Inflammatory macrophage (primary cell): ENCODE measurements at regions not wholly inside any gene's neighbourhood (a gene's known extent, or its start where the extent isn't known, plus 50 kb on each side); places are given as distances from the start of the nearest gene placed in this dataset.
"Not testable (repeated sequence)": the region's sequence is repeated elsewhere in the genome, so short reads cannot be mapped to it uniquely, and the experiment has no call there.

ENCODE experiments used
- DNase-seq, 2 donors: peaks; one replicate each; pipeline ENCODE4 v3.0.0-alpha.2; 2020 to 2022

DNA sequence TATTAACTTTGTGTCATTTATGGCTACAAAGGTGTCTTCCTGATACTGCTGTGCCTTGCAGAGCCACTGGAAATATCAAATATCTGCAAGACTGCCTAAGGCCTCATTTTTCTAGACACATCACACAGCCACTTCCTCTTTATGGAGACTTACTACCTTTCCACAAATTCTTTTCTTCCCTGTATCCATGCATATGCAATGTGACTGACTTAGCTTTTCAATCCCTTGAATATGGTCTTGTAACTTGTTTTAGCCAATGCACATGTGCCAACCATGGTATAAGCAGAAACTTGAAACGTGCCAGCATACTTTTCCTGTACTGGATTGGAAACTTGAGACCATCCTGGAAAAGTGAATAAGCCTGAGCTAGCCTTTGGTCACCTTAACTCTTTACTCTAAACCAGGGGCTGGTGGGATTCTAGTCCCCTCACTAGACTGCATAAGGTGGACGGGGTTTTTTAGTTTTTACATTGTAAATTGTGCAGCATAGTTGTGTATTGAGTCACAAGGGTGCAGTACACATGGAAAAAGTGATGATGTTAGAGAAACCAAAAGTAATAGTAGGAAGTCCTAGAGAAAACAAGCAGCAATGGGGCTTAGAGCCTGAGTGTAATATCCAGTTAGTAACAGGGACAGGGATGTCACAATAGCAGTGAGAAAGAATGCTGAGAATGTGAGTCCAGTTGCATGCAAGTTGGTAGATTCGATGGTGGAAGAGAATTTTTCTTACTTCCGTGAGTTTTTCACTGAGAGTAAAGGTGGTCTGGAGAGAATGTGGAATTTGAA lies 879.5 kb downstream of the SORCS1 start:
- DNase-seq, result no peak

DNA sequence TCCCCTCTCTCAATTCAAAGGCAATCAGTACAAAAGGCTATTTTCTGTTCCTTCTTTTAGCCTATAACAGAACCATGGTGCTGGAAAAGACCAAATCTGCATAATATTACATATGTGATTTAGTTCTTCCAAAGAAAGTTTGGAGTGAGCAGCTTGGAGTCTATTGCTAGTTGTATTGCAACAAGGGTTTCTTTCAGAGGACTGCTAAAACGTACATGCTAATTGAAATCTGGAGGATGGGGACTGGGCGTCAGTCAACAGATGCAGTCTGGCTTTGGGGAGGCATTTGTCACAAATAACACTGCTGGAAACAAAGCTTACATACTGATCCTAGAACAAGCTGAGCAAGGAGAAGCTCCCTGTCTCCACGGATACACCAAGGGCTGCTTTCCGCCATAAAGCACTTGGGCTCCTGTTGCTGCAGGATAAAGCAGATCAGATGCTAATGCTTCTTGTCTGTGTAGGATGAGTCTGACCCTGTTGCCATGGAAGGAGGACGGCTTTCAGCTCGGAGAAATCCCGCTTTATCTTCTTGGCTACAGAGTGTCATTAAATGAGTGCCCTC lies 883.5 kb downstream of the SORCS1 start:
- no peak for DNase-seq

DNA sequence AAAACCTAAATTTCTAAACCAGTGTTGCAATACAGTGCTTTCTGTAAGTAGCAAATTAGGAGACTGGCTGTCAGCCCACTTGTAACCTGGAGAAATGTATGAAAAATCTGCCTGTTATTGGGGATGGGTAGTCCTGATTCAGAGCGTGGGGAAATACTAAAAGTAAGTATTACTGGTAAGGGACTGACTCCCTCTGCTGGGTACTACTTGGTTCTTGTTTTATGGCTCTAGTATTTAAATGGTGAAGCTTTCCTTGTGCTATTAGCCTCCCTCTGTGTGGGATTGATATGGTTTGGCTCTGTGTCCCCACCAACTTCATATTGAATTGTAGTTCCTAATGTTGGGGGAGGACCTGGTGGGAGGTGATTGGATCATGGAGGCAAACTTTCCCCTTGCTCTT lies 886.1 kb downstream of the SORCS1 start:
- DNase-seq, result no peak

DNA sequence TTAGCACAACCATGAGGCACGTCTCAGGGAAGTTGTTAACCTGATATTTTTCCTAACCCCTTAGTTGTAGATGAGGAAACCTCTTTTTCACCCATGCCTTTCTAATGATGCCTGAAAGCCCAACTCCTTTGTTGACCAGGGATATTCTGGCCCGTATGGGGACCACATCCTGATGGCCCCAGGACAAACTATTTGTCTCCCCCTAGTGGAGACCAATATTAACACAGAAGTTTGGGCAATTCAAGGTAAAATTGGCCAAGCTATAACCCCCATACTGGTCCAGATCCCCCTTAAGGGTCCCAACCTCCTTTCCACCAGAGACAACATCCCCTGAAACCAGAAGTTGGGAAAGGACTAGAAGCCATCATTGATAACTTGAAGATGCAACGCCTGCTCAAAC lies 893.3 kb downstream of the SORCS1 start:
- no peak for DNase-seq

DNA sequence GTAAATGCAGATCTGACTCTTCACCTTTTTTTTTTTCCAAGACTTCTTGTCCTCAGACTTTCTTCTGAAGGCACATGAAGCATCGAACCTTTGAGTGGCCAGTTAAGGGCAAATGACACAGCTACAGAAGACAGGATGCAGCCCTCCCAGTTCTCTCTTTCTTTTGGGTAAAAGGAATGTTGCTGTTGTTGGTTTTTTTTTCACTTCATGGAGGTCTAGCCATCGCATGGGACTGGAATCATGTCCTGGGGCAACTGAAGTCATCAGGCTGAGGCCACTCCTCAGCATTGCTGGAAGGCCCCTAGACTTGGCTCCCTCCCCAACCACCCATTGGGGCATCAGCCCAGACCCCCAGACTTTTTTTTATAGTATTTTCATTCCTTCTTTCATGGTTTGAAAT lies 896.5 kb downstream of the SORCS1 start:
- DNase-seq, result no peak

DNA sequence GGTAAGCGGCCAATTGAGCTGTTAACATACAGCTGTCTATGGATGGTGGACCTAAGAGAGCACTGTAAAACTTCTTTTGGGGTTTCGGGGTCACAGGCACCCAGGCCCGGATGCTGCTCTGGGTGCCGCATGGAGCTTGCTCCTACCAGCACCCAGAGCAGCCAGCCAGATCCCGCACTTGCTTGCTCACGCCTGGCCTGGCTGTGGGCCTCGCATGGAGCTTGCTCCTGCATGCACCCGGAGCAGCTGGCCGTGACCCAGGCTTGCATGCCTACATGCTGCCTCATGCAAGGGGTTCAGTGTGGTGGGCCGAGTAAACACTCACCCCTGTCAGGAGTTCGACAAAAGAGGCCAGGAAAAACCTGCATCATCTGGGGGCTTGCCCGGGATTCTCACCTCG lies 896.9 kb downstream of the SORCS1 start:
- no peak for DNase-seq

DNA sequence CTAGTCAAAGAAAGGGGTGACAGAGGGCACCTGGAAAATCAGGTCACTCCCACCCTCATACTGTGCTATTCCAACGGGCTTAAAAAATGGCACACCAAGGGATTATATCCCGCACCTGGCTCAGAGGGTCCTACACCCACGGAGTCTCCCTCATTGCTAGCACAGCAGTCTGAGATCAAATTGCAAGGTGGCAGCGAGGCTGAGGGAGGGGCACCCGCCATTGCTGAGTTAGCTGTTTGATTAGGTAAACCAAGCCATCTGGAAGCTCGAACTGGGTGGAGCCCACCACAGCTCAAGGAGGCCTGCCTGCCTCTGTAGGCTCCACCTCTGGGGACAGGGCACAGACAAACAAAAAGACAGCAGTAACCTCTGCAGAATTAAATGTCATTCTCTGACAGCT lies 907.1 kb downstream of the SORCS1 start:
- not testable (repeated sequence) for DNase-seq

DNA sequence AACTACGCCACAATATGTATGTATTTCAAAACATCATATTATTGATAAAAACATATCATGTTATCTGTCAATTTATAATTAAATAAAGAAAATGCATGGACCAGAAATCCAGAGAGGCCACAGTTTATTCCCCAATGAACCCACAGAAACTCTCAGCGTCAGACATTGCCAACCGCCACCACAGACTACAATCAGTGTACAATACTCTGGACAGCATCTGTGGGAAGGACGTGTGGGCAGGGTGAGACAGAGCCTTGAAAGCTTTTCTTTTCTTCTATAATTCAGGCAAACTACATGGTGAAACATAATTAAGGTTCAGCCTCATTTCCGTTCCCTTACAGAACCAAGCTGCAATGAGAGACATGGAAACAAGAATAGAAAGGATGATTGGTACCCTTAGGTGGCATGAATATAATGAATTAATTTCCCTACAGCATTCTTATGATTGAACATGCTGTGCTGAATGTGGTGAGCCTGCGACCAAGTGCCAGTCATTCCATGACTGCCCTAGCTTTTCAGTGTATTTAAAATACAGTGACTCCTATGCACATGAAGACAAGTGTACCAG lies 909.3 kb downstream of the SORCS1 start:
- DNase-seq, result no peak

DNA sequence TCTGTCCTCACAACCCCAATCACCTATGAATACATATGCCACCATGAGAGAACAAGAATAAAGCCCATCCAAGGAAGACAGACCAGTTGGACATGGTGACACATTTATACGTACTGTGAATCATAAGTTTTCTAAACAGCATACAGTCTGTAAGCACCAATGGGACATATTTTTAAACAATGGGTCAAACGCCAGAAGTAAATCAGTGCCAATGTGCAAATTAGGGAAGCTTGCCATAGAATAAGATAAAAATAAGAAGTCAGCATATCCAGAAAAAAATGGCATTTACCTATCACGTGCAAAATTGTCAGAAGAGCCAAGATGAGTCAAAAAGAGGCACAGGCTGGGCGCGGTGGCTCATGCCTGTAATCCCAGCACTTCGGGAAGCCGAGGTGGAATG lies 910.4 kb downstream of the SORCS1 start:
- DNase-seq, result no peak

DNA sequence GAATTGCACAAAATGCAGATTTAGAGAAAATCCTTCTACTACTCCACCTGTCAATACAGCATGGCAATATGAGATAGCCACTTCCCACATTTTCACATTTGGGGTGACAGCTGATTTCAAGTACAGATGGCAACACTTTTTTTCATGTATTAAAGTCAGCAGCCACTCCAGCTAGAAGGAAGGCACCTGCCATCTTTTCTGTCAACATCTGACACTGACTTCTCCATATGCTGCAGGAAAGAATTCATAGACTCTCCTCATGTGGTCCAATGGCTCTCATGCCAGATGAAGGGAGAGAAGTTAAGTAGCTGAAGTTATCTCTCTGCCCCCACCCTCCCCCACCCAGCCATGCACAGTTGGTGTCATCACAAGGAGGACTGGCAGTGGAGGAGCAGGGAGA lies 912.0 kb downstream of the SORCS1 start:
- no peak for DNase-seq

DNA sequence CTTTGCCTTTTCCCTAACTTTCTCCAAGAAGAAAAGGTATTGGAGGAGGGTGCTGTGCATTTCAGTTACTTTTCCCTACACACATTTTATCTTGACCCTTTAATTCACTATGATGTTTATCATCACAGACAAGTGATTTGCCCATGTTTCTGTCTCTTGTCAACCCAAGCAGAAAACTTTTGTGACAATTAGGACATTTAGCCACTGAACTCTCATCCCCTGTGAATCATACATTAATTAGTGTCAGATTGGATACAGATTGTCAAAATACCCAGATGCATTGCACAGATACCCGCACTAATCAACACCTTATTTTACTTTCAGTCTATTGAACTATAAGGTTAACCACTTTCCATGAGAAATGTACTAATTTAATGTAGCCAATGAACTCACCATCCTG lies 912.9 kb downstream of the SORCS1 start:
- DNase-seq, result no peak

DNA sequence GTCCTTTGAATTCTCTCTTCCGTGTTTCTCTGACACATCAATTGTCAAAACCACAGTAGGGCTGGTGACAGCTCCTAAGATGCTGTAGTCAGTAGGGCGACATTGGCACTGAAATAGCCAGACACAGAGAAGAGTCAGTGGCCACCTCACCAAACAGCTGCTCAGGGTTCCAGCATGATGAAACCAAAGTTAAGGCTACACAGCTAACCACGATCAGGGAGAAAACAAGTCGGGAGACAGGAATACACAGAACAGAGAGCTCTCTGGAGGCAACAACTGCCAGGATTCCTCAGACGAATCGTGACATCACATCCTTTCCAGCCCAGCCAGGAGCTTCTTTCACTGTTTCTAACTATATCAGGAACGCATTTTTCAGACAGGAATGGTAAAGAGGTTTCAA lies 922.2 kb downstream of the SORCS1 start:
- no peak for DNase-seq

DNA sequence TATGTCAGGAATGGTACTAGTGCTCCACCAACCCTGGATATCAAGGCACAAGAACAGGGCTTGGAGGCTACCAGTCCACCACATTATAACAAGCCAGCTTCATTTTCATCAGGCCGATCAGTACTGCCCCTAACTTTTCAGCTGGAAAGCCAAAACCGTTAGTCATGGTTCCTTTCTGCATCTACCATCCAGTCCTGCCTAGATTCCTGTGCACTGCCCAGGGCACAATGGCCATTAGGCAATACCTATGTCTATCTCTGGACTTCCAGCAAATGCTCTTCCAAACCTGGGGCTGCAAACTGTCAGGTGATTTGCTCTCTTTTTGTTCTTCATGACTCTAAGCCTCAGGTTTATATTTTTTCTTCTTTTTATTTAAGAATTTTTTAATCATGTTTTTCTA lies 937.7 kb downstream of the SORCS1 start:
- DNase-seq, result no peak

DNA sequence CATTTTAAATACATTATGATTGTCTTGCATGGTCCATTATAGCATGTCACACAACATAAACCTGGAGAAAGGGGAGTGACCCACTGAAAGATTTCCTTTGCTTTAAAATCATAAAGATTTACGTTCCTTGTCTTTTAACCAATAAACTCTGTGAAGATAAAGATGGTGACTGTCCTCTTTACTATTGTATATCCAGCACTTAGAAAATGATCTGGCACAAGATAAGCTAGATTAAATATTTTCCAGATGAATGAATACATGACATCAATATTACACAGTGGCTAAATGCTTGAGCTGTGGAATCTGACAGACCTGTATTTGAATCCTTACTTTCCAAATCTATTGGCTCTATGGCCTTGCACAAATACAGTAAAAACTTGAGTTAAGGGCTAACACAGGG lies 938.4 kb downstream of the SORCS1 start:
- no peak for DNase-seq

DNA sequence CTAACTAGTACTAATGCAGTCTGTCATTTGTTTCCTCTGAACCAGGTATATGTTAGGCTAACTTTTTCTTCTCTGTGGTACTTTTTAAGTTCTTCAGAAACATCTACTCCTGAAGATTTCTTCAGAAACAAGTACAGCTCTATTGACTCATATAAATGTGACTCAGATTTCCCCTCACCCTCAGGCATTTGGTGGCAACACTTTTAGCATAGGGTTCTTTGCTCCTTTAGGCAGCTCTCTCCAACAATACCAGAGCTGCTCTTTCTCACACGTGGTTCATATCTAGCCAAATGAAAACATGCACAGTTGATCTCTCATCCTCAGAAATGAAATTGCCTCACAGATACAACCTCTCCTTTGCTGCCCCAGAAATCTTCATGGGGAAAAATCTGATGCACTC lies 939.8 kb downstream of the SORCS1 start:
- no peak for DNase-seq

DNA sequence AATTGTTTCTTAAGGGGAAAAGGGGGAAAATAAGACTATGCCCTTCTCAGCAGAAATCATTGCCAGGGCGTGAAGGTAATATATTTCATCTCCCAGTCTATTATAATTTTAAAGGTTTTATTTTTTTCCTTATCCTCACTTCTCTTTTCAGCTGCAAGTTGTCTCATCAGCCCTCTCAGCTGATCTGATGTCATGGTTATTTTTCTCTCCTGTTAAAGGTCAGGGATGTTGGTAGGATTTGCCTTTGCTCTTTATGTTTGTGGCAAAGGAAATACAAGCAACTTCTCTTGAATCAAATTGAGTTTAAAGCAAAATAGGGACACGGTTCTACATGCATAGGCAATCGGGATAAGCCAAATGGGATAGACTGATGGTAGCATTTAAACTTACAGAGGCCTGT lies 946.9 kb downstream of the SORCS1 start:
- no peak for DNase-seq

DNA sequence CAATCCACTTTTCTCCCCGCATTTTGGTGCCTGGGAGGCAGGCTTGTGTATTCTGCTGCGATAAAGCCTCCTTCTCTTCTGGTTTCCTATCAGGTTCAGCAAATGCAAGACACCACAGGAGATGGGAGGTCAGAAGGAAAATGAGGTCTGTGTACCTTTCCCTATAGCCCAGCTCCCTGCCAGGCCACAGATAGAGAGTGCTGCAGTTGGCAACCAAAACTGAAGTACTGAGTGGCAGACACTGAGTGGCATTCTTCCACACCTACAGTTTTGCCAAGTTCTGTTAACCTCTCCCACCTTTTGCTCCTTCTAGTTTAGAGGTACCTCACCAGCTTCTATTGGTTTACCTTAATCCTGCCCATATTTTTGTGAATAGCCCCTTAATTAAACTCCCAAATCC lies 948.4 kb downstream of the SORCS1 start:
- no peak for DNase-seq

DNA sequence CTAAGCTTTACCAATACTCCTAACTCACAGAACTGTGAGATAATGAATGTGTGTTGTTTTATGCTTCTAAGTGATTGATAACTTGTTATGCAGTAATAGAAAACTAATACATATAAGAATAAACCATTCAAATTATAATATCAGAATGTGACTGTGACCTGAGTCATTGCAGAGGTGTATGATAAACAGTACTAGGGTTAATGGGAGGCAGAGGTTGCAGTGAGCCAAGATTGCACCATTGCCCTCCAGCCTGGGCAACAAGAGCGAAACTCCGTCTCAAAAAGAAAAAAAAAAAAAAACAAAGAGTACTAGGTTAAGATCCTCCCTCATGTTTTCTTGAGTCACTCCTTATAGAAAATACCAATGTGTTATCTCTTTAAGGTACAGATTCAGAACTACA lies 950.3 kb downstream of the SORCS1 start:
- DNase-seq, result no peak

DNA sequence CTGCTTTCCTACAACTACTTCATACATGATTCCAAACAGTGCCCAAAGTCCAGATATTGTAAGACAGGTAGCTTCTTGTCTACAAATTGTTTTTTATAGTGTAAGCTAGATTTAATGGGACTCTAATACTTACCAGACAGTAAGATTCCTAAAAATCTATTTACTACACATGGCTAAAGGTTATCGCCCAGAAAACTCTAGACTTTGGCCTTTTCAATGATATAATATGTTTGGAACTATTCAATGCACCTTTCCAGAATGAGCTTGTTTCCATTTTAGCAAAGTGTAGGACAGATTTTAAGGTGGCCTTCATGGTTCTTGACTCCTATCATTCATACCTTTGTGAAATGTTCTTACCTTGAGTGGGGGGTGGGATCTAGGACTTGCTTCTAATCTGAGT lies 951.0 kb downstream of the SORCS1 start:
- DNase-seq, result no peak

DNA sequence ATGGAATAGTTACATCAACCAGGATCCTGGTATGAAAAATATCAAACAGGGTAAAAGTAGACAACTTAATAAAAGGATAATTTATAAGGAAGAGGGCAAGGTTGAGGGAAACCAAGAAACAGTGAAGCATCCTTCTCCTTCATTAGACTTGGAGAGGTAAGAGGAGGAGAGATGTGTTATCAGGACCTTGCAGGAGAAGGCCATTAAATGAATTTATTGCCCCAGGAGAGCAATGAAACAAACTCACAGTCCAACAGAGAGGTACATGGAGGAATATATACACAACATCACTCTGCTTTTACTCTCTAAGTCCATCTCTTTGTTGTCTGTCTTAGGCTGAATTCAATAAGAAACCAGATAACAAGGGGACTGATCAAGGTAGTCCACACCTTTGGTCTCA lies 966.2 kb downstream of the SORCS1 start:
- no peak for DNase-seq

DNA sequence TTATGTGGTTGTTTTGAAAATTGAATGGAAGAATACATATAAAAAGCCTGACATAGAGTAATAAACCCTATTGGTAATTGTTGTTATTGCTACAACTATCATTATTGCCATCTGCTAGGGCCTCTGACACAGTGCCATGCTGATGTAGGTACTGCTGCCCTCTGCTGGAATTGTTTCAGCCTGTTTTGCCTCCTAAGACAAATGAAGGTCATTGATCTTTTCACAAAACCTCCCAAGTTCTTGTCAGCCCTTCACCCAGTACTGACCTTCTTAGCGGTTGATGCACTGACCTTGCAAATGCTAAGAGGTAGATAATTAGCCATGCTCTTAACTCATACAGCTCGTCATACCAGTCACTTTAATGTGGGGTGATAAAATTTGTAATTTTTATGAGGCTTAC lies 975.2 kb downstream of the SORCS1 start:
- peak in 1 of 2 donors; percentile 5 for DNase-seq

DNA sequence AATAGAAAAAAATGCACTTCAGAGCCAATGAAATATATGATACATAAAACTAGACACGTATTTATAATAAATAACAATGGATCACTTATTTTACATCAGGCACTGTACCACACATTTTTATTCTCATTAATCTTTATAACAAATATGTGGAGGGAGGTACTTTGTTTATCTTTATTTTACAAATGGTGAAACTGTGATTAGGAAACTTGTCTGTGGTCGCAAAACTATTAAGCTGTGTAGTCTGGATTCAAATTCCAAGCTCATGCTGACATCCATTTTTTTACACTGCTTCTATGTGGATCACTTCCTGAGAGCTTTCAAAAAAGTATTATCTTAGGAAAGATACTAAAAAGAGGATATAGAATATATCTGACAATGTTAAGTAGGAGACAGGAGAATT lies 978.6 kb downstream of the SORCS1 start:
- no peak for DNase-seq

DNA sequence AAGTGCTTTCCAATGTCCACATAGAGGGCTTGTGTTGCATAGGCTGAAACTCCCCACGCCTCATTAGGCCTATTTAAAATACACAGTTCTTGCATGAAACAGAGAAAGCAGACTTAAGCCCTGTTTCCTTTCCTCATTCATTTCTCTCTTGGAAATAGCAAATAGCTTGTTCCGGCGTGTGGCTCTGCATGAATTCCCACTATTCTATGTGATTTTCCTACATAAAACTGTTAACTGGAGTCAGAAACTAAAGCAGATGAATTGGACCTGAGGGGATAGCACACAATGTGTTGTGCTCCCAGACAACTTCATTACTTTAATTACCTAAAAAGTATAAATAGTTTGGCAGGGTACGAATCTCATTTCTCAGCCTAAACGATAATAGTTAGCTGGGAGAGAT lies 981.5 kb downstream of the SORCS1 start:
- DNase-seq, result no peak

DNA sequence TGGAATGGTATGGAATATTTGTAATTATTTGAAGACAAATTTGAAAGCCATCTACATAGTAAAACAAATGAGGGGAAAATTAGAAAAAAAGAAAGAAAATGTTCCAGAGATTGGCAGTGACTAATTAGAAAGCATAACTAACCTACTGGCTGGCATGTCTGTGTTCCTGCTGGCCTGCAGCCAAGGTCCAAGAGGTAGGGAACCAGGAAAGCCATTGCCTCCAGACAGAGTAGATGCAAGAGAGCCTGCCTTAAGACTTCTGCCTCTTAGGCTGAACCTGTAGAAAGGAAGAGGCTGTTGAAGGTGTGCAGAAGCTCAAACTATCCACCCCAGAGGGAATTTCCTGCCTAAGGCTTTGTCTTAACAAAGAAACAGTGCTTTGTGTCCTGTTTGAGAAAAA lies 982.0 kb downstream of the SORCS1 start:
- DNase-seq, result no peak

DNA sequence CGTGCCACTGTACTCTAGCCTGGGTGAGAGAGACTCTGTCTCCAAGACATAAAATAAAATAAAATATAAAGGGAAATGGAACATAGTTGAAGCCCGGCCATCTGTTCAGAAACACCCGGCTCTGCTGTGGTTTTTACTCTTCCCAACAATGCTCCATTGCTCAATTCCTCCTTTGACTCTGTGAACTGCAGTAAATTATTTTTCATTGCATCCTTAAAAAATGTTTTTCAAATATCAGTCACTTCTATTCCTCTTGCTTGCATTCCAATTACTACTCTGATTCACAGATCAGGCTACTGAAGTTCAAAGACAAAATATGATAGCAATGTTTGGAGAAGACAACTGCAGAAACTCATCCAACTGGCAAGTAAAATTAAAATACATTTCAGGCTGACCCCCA lies 983.0 kb downstream of the SORCS1 start:
- no peak for DNase-seq
